ENCODE measurements at regions not wholly inside any gene's neighbourhood (a gene's known extent, or its start where the extent isn't known, plus 50 kb on each side); places are given as distances from the start of the nearest gene placed in this dataset.

- no peak for TF ChIP-seq CTCF (IDR thresholded peaks at IDR 0.05; ENCODE audit: insufficient read depth, low read length)
- no peak for TF ChIP-seq REST (IDR thresholded peaks at IDR 0.05; ENCODE audit: insufficient replicate concordance, low read depth)
- no peak for TF ChIP-seq POLR2AphosphoS5 (IDR thresholded peaks at IDR 0.05; ENCODE audit: low read depth)
Measured at GRCh38 chr14:45970621-45971020, 681.0 kb downstream of the RPL10L start.

Measured in HL-60 (cell line).